GM19035 (cell line): ENCODE measurements at regions not wholly inside any gene's neighbourhood (a gene's known extent, or its start where the extent isn't known, plus 50 kb on each side); places are given as distances from the start of the nearest gene placed in this dataset.
A peak's percentile ranks its signal among the peaks of the same experiment; 100 is the strongest.

Experiments used
- ATAC-seq: cut with Tn5 transposase; IDR thresholded peaks from one replicate; pipeline ENCODE4 v1.9.1; 2021; ENCODE audit not compliant: unreplicated experiment

DNA sequence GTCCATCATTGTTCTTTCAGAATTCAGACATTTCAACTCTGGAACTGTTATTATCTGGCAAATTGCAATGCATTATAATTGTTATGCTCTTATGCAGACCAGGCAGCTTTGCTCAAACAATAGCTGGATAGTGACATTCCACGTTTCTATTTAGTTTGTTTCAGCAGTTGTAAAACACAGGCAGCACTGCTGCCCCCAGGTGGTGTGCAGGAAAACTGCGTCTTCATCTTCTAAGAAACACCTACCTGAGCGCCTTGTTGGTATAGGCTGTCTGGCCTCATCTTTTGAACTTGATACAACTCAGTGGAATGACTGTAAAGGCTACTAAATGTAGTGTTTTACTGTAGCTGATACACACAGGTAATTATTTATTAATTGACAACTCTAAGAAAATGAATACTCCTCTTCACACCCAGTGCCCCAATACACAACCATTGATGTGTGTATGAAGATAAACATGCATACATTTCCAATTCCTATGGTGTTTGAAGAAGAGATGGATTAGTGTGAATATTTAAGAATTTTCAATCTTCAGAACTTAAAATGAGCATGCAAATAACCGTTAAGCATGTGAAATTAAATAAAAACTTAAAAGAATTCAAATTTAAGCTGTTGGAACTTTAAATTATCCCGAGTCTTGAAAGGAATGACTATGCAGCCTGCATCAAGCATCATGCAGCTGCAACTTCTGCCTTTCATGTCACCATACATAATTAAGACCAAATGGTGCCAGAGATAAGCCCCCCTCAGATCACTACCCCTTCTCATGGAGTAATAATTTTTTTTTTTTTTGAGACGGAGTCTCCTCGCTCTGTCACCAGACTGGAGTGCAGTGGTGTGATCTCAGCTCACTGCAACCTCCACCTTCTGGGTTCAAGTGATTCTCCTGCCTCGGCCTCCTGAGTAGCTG lies 85.6 kb downstream of the CD8B2 start:
- ATAC-seq: no peak

DNA sequence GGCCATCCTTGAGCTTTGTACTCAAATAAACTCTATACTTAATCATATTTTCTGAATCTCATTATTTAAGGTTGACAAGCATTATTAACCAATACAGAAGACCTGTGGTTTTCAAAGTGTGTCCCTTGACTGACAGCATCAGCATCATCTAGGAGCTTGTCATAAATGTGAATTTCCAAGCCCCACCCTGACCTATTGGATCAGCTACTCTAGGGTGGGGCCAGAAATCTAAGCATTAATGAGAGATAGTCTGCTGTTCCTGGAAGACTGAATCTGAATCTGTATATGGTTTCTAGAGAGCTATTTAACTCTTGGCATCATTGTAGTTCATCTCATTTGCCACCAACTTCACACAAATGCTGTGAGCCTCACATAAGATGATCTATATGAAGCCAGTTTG lies 86.6 kb downstream of the CD8B2 start:
- ATAC-seq: no peak

DNA sequence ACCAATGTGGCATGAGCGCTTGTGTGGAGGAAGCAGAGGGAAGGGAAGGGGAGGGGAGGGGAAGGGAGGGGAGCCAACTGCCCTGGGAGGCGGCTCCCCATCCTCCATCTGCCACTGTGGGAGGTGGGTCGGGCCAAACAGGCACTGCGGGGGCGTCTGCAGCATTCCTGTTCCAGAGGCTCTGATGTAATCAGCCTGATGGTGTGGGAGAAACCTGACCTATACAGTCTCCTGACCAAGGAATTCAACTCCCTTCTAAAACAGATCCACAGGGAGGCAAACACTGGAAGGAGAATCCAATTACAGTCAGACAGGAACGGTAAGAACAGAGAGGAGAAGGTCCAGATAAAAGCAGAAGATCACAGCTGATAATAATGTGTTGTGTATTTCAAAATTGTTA lies 88.8 kb downstream of the CD8B2 start:
- no peak for ATAC-seq

DNA sequence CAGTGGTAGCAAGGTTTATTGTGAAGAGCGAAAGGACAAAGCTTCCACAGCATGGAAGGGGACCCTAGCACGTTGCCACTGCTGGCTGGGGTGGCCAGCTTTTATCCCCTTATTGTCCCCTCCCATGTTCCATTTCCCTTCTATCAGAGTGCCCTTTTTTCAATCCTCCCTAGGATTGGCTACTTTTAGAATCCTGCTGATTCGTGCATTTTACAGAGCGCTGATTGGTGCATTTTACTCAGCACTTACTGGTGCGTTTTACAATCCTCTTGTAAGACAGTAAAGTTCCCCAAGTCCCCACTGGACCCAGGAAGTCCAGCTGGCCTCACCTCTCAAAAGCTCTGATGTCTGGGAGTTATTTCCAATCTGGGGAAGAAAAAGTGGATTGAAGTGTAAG lies 90.1 kb downstream of the CD8B2 start:
- no peak for ATAC-seq

DNA sequence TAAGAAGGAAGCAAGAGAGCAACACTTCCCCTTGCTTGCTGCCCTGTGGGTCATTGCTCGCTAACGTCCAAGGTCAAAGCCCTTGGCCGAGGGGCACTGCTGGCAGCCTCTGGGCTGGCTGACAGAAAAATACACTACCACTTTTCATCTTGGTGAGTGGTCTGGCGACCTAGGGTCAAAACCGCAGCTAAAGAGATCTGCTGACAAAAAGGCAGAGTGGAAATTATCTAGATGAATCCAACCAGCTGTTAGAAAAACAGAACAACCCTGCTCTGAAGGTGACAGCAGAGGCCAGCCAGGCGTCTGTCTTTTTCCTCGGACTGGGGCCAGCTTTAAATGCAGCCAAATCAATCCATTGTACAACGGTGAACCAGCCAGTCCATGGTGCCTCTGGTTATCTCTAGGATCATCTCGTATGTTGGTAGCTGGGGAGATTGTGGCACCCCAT lies 92.6 kb downstream of the CD8B2 start:
- no peak for ATAC-seq

DNA sequence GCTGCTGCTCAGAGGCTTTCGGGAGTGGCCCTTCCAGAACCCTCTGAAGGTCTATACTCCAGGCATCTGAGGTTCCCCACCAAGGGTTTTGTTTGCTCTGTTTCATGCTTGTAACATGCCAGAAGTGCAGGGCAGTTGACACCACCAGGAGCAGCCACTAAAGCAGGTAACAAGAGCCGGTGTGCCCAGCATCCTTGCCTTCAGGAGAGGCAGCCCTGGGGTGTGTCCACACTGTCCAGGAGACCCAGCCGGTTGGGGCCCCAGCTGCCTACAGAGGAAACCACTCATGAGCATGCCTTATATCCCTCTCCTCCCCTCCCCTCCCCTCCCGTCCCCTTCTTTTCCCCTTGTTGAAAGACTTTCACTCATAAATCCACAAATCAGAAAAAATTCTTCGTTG lies 93.1 kb downstream of the CD8B2 start:
- no peak for ATAC-seq

DNA sequence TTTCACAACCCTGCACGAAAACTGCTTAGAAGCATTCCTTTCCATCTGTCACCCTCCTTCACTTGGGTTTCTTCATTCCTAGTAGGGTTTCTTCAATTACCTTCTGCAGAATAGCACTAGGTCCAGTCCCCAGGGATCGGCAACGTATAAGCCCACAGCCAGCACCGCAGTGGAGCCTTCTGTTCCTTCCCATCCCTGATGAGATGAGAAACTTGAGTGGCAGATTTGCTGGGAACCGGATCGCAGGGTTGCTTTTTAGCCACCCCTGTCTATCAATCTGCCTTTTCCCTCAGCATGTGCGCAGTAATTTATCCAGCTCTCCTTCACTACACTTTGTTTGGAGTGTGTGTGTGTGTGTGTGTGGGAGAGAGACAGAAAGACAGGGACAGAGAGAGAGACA lies 94.2 kb downstream of the CD8B2 start:
- no peak for ATAC-seq

DNA sequence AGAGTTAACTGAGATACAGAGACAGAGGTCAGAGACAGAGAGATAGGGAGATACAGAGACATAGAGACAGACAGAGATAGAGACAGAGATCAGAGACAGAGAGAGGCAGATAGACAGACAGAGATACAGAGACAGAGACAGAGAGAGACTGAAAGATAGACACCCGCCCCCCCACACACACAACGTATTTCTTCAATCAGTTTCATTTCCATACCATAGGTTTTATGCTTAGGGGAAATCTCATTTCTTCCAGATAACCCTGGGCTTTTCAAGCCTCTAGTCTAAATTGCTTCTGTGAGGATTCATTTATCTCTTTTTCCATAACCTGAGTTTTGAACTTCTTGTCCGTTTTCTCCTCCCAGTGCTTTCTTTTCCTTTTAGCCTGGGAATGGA lies 94.6 kb downstream of the CD8B2 start:
- ATAC-seq: peak; percentile 31

DNA sequence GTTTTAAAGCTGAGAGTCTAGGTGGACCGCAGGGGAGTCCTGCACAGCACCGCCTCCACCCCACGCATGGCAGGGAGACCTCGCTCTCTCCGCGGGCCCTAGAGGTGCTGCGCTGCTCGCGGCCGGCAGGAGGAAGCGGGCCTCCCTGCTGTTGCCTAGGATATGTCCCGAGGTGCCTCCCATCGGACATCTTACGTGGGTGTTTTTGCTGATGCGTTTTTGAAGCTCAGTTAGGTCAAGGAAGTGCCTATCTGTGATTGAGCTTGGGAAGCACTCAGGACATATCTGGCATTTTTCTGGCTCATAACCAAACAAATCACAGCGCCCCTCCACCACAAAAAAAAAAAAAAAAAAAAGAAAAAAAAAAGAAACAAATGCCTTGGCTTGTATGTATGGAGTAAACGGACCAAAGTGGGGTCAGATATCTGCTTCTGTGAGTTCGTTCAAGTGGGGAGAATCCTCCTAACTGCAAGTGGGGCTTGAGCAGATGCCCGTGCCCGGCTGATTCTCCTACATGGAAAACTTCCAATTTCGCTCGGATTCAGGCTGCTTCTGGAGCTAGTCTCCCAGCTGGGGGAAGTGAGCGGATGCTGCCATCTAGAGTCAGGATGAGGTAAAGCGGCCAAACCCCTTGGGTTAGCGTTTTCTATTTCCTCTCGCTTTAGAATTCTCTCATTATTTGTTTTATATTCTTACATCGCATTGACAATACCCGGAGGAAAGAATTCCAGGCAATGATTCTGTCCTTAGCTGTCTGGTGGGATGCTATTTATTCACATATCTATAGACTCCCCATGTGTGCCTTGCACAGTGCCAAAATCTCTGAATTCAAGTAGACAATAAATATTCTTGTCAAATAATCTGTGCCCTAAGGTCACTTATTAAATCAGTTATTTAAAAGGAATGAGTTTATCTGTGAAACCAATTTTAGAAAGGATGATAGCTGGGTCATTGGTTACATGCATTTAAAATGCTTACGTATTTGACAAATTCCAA lies 95.3 kb downstream of the CD8B2 start:
- peak; percentile 71 for ATAC-seq

DNA sequence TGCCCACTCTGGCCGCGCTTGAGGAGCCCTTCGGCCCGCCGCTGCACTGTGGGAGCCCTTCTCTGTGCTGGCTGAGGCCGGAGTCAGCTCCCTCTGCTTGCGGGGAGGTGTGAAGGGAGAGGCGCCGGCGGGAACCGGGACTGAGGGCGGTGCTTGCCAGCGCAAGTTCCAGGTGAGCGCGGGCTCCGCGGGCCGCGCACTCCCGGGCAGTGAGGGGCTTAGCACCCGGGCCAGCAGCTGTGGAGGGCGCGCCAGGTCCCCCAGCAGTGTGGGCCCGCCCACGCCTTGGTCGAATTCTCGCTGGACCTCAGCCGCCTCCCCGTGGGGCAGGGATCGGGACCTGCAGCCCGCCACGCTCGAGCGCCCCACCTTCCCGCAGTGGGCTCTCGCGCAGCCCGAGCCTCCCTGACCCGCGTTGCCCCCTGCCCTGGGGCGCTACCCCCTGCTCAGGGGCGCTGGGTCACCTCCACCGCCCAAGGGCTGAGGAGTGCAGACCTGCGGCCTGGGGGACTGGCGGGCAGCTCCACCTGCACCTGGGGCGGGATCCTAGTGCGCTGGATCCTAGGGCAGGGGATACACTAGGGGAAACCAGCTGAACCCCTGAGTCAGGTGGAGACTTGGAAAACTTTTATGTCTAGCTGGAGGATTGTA lies 97.3 kb downstream of the CD8B2 start:
- ATAC-seq: no peak

DNA sequence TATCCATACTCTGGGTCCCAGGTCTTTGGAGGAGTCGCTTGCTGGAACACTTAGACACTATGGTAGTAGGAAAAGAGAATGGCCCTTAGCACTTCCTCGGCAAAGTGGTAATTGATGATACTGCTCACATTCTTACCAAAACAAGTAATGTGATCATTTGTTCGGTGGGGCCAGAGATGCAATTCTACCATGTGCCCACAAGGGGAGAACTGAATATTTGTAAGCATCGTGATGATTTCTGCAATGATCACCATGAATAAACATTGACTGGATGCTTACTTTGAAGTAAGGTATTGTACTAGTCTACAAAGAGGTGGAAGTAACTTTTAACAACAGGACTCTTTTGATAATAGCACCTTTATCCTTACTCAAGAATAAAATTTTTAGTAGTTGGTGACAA lies 109.7 kb downstream of the CD8B2 start:
- ATAC-seq: peak; percentile 55

DNA sequence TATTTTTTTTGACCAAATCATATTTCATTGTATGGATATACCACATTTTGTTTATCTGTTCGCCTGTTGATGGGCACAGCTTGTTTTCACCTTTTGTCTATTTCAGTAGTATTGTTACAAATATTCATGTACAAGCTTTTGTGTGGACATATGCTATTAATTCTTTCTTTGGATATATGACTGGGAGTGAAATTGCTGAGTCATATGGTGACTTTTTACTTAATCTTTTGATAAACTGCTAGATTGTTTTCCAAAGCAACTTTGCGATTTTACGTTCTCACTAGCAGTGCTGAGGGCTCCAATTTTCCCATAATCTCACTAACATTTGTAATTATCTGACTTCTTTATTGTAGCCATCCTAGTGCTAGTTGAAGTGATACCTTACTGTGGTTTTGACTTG lies 112.4 kb downstream of the CD8B2 start:
- no peak for ATAC-seq

DNA sequence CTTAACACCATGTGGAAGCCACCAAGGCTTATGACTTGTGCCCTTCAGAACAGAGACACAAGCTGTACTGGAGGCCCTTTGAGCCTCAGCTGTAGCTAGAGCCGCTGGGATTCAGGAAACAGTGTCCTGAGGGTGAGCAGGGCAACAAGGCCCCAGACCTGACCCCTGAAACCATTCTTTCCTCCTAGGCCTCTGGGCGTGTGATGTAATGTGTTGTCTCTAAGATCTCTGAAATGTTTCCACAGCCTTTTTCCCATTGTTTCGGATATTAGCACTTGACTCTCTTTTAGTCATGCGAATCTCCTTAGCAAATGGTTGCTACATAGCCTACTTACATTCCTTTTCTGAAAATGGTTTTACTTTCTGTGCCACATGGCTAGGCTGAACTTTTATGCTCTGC lies 114.9 kb downstream of the CD8B2 start:
- ATAC-seq: no peak

DNA sequence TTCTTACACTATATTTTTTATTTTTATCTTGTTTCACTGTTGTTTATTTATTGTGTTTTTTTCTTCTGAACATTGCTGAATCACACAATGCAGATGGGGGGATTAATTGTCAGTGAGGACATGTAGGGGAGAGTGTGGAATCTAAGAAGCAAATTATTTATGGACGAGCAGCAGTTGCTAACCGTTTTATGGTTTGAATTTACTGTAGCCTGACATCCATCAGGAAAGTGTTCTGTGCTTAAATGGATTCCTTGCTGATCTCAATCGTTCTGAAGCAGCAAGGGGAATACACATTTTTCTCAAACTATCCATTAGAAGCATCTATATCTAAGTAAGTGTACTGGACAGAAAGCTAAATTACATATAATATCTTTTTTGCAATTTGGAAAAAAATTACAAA lies 119.5 kb downstream of the CD8B2 start:
- ATAC-seq: no peak

DNA sequence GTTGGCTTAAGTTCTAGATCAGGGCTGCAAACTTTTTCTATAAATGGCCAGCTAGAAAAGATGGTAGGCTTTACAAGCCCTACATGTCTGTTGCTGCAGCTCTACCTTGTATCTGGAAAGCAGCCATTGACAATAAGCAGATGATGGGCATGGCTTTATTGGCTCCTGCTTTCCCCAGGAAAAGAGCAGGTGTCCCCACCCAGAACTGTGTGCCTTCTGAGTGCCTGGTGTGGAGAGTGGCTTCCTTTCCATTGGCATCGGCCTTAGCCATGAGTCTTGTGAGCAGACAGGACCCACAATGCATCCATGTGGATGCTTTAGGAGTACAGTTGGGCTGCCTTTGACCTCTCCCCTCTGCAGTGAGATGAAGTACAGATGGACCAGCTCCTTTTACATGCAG lies 120.2 kb downstream of the CD8B2 start:
- no peak for ATAC-seq

DNA sequence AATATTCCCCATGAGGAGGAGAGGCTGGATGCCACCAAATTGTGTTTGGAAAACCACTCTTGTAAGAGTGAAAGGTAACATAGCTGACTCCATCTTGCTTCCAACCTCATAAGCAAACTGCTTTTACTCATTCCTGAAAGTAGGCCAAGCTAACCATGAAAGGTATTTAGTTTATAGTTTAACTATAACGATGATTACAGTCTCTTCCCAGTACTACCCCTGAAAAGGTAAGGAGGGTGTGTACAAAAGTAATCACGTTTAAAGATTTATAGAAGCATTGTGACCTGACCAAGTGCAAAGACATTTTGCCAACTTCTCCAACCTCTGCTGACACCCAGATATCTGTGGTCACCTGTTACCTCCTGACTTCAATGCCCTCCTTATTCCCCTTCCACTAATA lies 122.6 kb downstream of the CD8B2 start:
- no peak for ATAC-seq

DNA sequence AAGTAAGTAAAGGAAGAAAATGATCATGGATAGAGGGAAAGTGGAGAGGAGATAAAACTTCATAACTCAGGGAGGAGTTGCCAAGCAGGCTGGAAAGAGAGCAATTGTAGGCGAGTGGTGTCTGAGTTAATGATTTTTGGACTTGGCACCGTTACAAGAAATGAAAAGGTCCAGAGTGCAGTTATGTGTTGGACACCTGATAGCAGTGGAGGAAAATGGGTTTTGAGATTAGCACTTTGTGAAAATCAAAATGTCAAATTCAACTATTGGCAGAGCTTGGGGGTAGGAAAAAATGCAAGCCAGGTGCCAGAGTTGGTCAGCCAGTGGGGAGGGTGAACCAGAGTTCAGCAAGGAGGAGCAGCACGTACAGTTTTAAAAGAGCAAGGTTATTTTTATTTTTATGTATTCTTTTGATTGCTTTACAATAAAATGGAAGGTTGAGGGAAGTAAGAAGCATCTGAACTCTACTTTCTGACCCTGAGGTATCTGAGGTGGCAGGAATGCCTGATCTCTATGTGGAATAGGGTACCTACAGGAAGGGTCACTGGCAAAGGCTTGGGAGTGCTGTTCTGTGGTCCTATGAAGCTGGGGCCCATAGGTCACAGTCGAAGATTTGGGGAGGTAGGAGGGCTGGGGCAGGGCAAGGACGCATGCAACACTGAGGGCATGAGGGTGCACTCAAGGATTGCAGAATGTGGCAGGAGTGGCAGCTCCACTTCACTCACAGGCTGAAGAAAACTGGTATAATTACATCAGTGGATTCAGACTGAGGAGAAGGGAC lies 127.5 kb downstream of the CD8B2 start:
- ATAC-seq: no peak

DNA sequence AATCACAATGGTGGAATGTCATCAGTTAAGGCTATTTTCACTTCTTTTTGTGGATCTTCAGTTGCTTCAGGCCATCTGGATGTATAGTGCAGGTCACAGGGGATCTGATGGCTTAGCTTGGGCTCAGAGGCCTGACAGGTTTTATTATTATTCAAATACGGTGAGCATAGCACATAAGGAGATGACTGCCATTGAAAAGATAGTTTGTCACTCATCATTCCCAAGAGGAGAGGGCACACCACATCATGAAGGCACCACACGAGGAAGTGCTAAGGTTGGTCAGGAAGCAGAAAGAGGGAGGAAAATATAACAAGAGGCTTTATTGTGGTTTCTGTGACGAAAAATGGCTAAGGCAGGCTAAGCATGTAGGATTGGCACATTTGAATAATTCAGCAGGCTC lies 131.4 kb downstream of the CD8B2 start:
- no peak for ATAC-seq

DNA sequence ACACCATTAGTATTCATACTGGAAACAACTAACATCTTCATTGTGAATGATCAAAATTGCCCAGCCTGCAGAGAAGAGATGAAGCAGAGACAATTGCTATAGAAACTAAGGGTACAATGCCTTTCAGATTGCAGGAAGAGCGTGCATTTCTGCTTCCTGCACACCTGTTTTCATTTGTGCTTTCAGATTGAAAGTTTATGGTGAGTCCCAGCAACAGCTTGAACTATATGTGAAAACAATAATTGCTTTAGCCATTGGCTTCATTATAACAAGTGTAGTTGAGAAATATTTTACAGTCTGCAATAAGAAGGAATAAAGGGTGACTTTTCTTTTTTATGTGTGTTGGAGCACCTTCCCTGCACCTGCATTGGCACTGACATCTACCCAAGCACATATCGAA lies 136.3 kb downstream of the CD8B2 start:
- no peak for ATAC-seq

DNA sequence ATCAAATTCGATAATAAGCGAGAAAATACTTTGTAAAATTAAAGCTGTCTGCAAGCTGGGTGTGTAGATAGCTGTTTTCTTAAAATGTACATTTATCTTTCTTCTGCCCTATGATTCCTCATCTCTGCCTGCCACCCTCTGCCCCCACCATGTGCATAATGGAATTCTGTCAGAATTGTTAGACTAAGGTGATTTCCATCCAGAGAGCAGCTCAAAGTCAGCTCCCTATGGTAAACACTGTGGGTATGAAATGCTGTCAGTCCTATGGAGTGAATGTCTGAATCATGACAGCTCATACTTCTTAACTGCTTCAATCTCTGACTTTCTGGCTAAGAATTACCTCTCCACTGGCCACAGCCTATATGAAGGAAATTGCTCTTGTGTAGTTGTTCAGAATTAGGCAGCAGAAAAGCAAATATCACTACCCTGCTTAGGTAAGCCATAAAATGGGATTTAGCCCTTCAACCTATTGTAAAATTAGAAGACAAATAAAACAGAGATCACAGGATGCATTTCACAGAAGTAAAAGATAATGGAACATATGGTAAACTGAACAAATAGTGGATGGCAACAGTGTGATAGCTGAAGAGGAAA lies 137.7 kb downstream of the CD8B2 start:
- no peak for ATAC-seq
